Tibial nerve (tissue), 4 donors: ENCODE measurements at regions not wholly inside any gene's neighbourhood (a gene's known extent, or its start where the extent isn't known, plus 50 kb on each side); places are given as distances from the start of the nearest gene placed in this dataset.

Source experiments
- CTCF ChIP-seq, 5 experiments: fragments of 200-600 bp in 3 of 5; fragments of 450-650 bp in 2 of 5; sonication (generic) in 3 of 5; IDR thresholded peaks; one replicate each; pipeline ENCODE4 v1.5.1; 2016 to 2019; ENCODE audit warnings: antibody characterized with exemption in 5 of 5, mild to moderate bottlenecking in 3 of 5, moderate library complexity in 2 of 5
- EP300 ChIP-seq, 2 donors: sonication (generic); formaldehyde crosslinking; IDR thresholded peaks; one replicate each; pipeline ENCODE4 v1.6.1; 2017; ENCODE audit warnings: antibody characterized with exemption in 2 of 2, mild to moderate bottlenecking in 1 of 2
- POLR2A ChIP-seq, 2 donors: fragments of 450-650 bp; IDR thresholded peaks; one replicate each; pipeline ENCODE4 v1.6.1; 2017; ENCODE audit warnings: antibody characterized with exemption in 2 of 2, mild to moderate bottlenecking in 2 of 2, moderate library complexity in 2 of 2

GRCh38 chr13:34165158-34165557 is 347.2 kb downstream of the RFC3 start:
- TF ChIP-seq POLR2A (IDR thresholded peaks at IDR 0.05): no peak
- TF ChIP-seq CTCF (IDR thresholded peaks at IDR 0.05): no peak
- TF ChIP-seq EP300 (IDR thresholded peaks at IDR 0.05): no peak
